Liver (tissue), 8 donors: ENCODE measurements at regions not wholly inside any gene's neighbourhood (a gene's known extent, or its start where the extent isn't known, plus 50 kb on each side); places are given as distances from the start of the nearest gene placed in this dataset.

Source experiments
- DNase-seq: peaks from one replicate; pipeline ENCODE4 v3.0.0-alpha.2; 2017; ENCODE audit warnings: low spot score
- H3K27ac ChIP-seq, 2 donors: one replicate each; pipeline ENCODE4 v1.7.0; 2013; ENCODE audit warnings: inconsistent platforms in 2 of 2, low read length in 2 of 2, control low read depth in 1 of 2, low read depth in 1 of 2, mild to moderate bottlenecking in 1 of 2
- H3K27me3 ChIP-seq, 4 donors: one replicate each; pipeline versions ENCODE4 v1.6.1 to v1.7.0; 2013; ENCODE audit warnings: low read length in 3 of 4, inconsistent platforms in 1 of 4, mild to moderate bottlenecking in 1 of 4, moderate library complexity in 1 of 4; ENCODE audit not compliant: control insufficient read depth in 4 of 4, insufficient read depth in 4 of 4
- H3K36me3 ChIP-seq, 4 donors: one replicate each; pipeline versions ENCODE4 v1.6.1 to v1.7.0; 2013; ENCODE audit warnings: low read length in 3 of 4, mild to moderate bottlenecking in 3 of 4, low read depth in 1 of 4, moderate library complexity in 1 of 4; ENCODE audit not compliant: control insufficient read depth in 4 of 4, insufficient read depth in 3 of 4
- H3K4me1 ChIP-seq, 4 donors: one replicate each; pipeline versions ENCODE4 v1.6.1 to v1.7.0; 2013; ENCODE audit warnings: low read length in 3 of 4, mild to moderate bottlenecking in 3 of 4, moderate library complexity in 1 of 4; ENCODE audit not compliant: control insufficient read depth in 4 of 4, insufficient read depth in 4 of 4
- H3K4me3 ChIP-seq, 3 donors: one replicate each; pipeline versions ENCODE4 v1.6.1 to v1.7.0; 2013; ENCODE audit warnings: low read length in 3 of 3, control low read depth in 1 of 3, low read depth in 1 of 3, mild to moderate bottlenecking in 1 of 3
- H3K9ac ChIP-seq, 2 donors: one replicate each; pipeline ENCODE4 v1.7.0; 2013; ENCODE audit warnings: low read length in 2 of 2, mild to moderate bottlenecking in 2 of 2, moderate library complexity in 2 of 2, control low read depth in 1 of 2, low read depth in 1 of 2
- H3K9me3 ChIP-seq, 4 donors: one replicate each; pipeline versions ENCODE4 v1.6.1 to v1.7.0; 2013; ENCODE audit warnings: low read length in 3 of 4; ENCODE audit not compliant: control insufficient read depth in 4 of 4
- ATF3 ChIP-seq: IDR thresholded peaks from 2 replicates; pipeline ENCODE4 v1.6.1; 2016; ENCODE audit warnings: antibody characterized with exemption
- CTCF ChIP-seq: fragments of 150-350 bp; IDR thresholded peaks from 2 replicates; pipeline ENCODE4 v1.5.1; 2017; ENCODE audit warnings: improper control_type of control experiment, low read depth, low read length; ENCODE audit not compliant: missing input control
- EGR1 ChIP-seq, 2 donors: IDR thresholded peaks; 2 replicates each; pipeline ENCODE4 v1.6.1; 2016 to 2018; ENCODE audit warnings: antibody characterized with exemption in 2 of 2, low read depth in 2 of 2
- FOXA1 ChIP-seq: IDR thresholded peaks from 2 replicates; pipeline ENCODE4 v1.6.1; 2016; ENCODE audit warnings: antibody characterized with exemption
- FOXA2 ChIP-seq: IDR thresholded peaks from 2 replicates; pipeline ENCODE4 v1.6.1; 2016; ENCODE audit warnings: antibody characterized with exemption
- GABPA ChIP-seq, 2 donors: IDR thresholded peaks in 1 of 2; conservative IDR thresholded peaks in 1 of 2; 2 replicates each; pipeline ENCODE4 v1.6.1; 2016; ENCODE audit warnings: antibody characterized with exemption in 2 of 2, mild to moderate bottlenecking in 1 of 2, moderate library complexity in 1 of 2
- HNF4G ChIP-seq: IDR thresholded peaks from 2 replicates; pipeline ENCODE4 v1.6.1; 2016; ENCODE audit warnings: antibody characterized with exemption
- JUND ChIP-seq, 2 donors: IDR thresholded peaks; 2 replicates each; pipeline ENCODE4 v1.6.1; 2016; ENCODE audit warnings: antibody characterized with exemption in 2 of 2
- MAX ChIP-seq: IDR thresholded peaks from 2 replicates; pipeline ENCODE4 v1.6.1; 2016; ENCODE audit warnings: antibody characterized with exemption
- NR2F2 ChIP-seq: IDR thresholded peaks from 2 replicates; pipeline ENCODE4 v1.6.1; 2016; ENCODE audit warnings: antibody characterized with exemption
- RAD21 ChIP-seq, 2 donors: IDR thresholded peaks; 2 replicates each; pipeline ENCODE4 v1.6.1; 2016; ENCODE audit warnings: antibody characterized with exemption in 2 of 2, mild to moderate bottlenecking in 2 of 2
- REST ChIP-seq: IDR thresholded peaks from 2 replicates; pipeline ENCODE4 v1.6.1; 2016; ENCODE audit warnings: antibody characterized with exemption, mild to moderate bottlenecking
- RXRA ChIP-seq, 2 donors: IDR thresholded peaks; 2 replicates each; pipeline ENCODE4 v1.6.1; 2017 to 2018; ENCODE audit warnings: antibody characterized with exemption in 2 of 2, mild to moderate bottlenecking in 1 of 2
- SP1 ChIP-seq: IDR thresholded peaks from 2 replicates; pipeline ENCODE4 v1.6.1; 2018; ENCODE audit warnings: antibody characterized with exemption, mild to moderate bottlenecking
- TAF1 ChIP-seq: conservative IDR thresholded peaks from 2 replicates; pipeline ENCODE4 v1.6.1; 2016; ENCODE audit warnings: antibody characterized with exemption, mild to moderate bottlenecking
- YY1 ChIP-seq: IDR thresholded peaks from 2 replicates; pipeline ENCODE4 v1.6.1; 2016; ENCODE audit warnings: antibody characterized with exemption, mild to moderate bottlenecking
- ZBTB33 ChIP-seq: IDR thresholded peaks from 2 replicates; pipeline ENCODE4 v1.6.1; 2016; ENCODE audit warnings: antibody characterized with exemption
- WGBS: extraction: QIAGEN DNeasy Blood & Tissue Kit; methylation state at CpG from one replicate; pipeline ENCODE4 v1.1.7; 2013; 5-methylcytosine and 5-hydroxymethylcytosine counted together
- donor health status: healthy.
- donor health status: healthy.
- donor health status: healthy.
- donor health status: healthy.
- donor health status: healthy.

GRCh38 chr1:208829595-208829994, 585.4 kb upstream of the PLXNA2 start:
- H3K36me3 ChIP-seq = no peaks in the 10 kb centered on the region
- H3K9ac ChIP-seq = no peak overlapping the region
- peaks cover 0 to 2% (median 0%) of the 10 kb centered on the region in 4 donors for H3K27me3 ChIP-seq
- no peak for TF ChIP-seq TAF1
- TF ChIP-seq ATF3 = no peak
- no peak for TF ChIP-seq FOXA2
- no peak for TF ChIP-seq REST
- no peak for TF ChIP-seq JUND (IDR thresholded peaks at IDR 0.05)
- no peak for TF ChIP-seq ZBTB33
- no peak for TF ChIP-seq EGR1 (IDR thresholded peaks at IDR 0.05; ENCODE audit: low read depth in 2 of 2)
- no peak for TF ChIP-seq GABPA (IDR thresholded peaks at IDR 0.05 in 1 of 2, conservative IDR thresholded peaks at IDR 0.05 in 1 of 2)
- TF ChIP-seq RAD21 (IDR thresholded peaks at IDR 0.05) = no peak
- TF ChIP-seq SP1 = no peak
- TF ChIP-seq FOXA1 = no peak
- TF ChIP-seq CTCF = no peak
- no peak for TF ChIP-seq NR2F2
- TF ChIP-seq RXRA (IDR thresholded peaks at IDR 0.05) = no peak
- TF ChIP-seq YY1 = no peak
- no peak for TF ChIP-seq HNF4G
- TF ChIP-seq MAX = no peak
- no peak for DNase-seq
- no peak overlapping the region for H3K27ac ChIP-seq
- WGBS = 73% methylated on average over 5 of the region's 5 CpGs
- H3K9me3 ChIP-seq = no peaks in the 10 kb centered on the region
- H3K4me1 ChIP-seq = no peaks in the 10 kb centered on the region
- H3K4me3 ChIP-seq = no peak overlapping the region
